PC-3 (cell line): ENCODE measurements at regions not wholly inside any gene's neighbourhood (a gene's known extent, or its start where the extent isn't known, plus 50 kb on each side); places are given as distances from the start of the nearest gene placed in this dataset.

Experiments used
- ATAC-seq: fragments of 200-7000 bp; cut with Tn5 transposase; 2 replicates; pipeline ENCODE4 v1.9.1; 2020; ENCODE audit warnings: mild to moderate bottlenecking, moderate library complexity
- BruUV-seq: library from RNA; stranded (reverse); fragments of 400-500 nt; replicated peaks from 2 replicates; lab custom pipeline; 2021; lab: Mats Ljungman, UMichigan
- CTCF ChIA-PET: fragments of 300-600 bp; sonication (Branson Sonifier 250); formaldehyde crosslinking; loops from one replicate; lab custom pipeline; 2022; ENCODE audit warnings: antibody characterized with exemption; lab: Charles Lee
- POLR2A ChIA-PET: fragments of 300-600 bp; sonication (Branson Sonifier 250); formaldehyde crosslinking; loops from one replicate; lab custom pipeline; 2022; ENCODE audit warnings: antibody characterized with exemption; ENCODE audit not compliant: unreplicated experiment; lab: Charles Lee
- DNase-seq: peaks from one replicate; pipeline ENCODE4 v3.0.0-alpha.2; 2015
- H2AFZ ChIP-seq: fragments of 300-600 bp; sonication (generic); 2 replicates; pipeline ENCODE4 v1.6.0; 2016; ENCODE audit warnings: antibody characterized with exemption, low read length
- H3F3A ChIP-seq: fragments of 300-600 bp; sonication (generic); one replicate; pipeline ENCODE4 v1.6.0; 2017; ENCODE audit warnings: antibody characterized with exemption, low read length, control low read depth, mild to moderate bottlenecking; ENCODE audit not compliant: unreplicated experiment
- H3K27ac ChIP-seq: fragments of 300-600 bp; sonication (generic); 2 replicates; pipeline ENCODE4 v1.5.1; 2016; ENCODE audit warnings: mild to moderate bottlenecking, low read length
- H3K27me3 ChIP-seq: fragments of 300-600 bp; sonication (generic); 2 replicates; pipeline ENCODE4 v1.6.1; 2016; ENCODE audit warnings: low read length, mixed read lengths
- H3K36me3 ChIP-seq: fragments of 300-600 bp; sonication (generic); 2 replicates; pipeline ENCODE4 v1.6.1; 2016; ENCODE audit warnings: low read depth, mixed run types, low read length, mixed read lengths
- H3K4me1 ChIP-seq: fragments of 300-600 bp; sonication (generic); 2 replicates; pipeline ENCODE4 v1.5.1; 2016; ENCODE audit warnings: low read length; ENCODE audit not compliant: insufficient read depth
- H3K4me2 ChIP-seq: fragments of 300-600 bp; sonication (generic); 2 replicates; pipeline ENCODE4 v1.6.0; 2016; ENCODE audit warnings: low read length
- H3K4me3 ChIP-seq: fragments of 300-600 bp; sonication (generic); 2 replicates; pipeline ENCODE4 v1.5.1; 2016; ENCODE audit warnings: mild to moderate bottlenecking, low read length, mixed read lengths
- H3K79me2 ChIP-seq: fragments of 300-600 bp; sonication (generic); 2 replicates; pipeline ENCODE4 v1.6.1; 2017; ENCODE audit warnings: low read length, mixed read lengths
- H3K9ac ChIP-seq: fragments of 300-600 bp; sonication (generic); 2 replicates; pipeline ENCODE4 v1.6.0; 2016; ENCODE audit warnings: mild to moderate bottlenecking, low read length
- H3K9me2 ChIP-seq: fragments of 300-600 bp; sonication (generic); replicated peaks from 2 replicates; pipeline ENCODE4 v1.6.1; 2016; ENCODE audit warnings: mixed run types, low read length, mixed read lengths
- H3K9me3 ChIP-seq: fragments of 300-600 bp; sonication (generic); 2 replicates; pipeline ENCODE4 v1.6.1; 2016; ENCODE audit warnings: low read length, mixed read lengths
- H4K20me1 ChIP-seq: fragments of 300-600 bp; sonication (generic); 2 replicates; pipeline ENCODE4 v1.6.1; 2016; ENCODE audit warnings: low read length, mixed read lengths
- CTCF ChIP-seq: fragments of 300-600 bp; sonication (generic); conservative IDR thresholded peaks from 2 replicates; pipeline ENCODE4 v1.5.1; 2017; ENCODE audit warnings: antibody characterized with exemption, low read depth, mild to moderate bottlenecking, low read length
- EZH2 ChIP-seq: fragments of 300-600 bp; sonication (generic); IDR thresholded peaks from one replicate; pipeline ENCODE4 v1.6.1; 2017; ENCODE audit warnings: antibody characterized with exemption, mild to moderate bottlenecking, low read length; ENCODE audit not compliant: unreplicated experiment
- EZH2phosphoT487 ChIP-seq: fragments of 300-600 bp; sonication (generic); IDR thresholded peaks from 2 replicates; pipeline ENCODE4 v1.6.1; 2018; ENCODE audit warnings: mild to moderate bottlenecking, antibody characterized with exemption, low read length, borderline replicate concordance
- intact Hi-C: fragments of 100-400 bp; cut with micrococcal nuclease; formaldehyde crosslinking; loops from 2 replicates; pipeline ENCODE4 v1.9.0; 2023

GRCh38 chr16:47774661-47775060 is 313.5 kb downstream of the PHKB start:
- Histone ChIP-seq H3K27ac (no peak overlapping the region), H4K20me1 (no peaks in the 10 kb centered on the region), H3K4me2 (peak overlapping the region; percentile 66), H3K9ac (no peak overlapping the region), H2AFZ (peak overlapping the region; percentile 79), H3K4me1 (peaks cover 37% of the 10 kb centered on the region), H3K9me3 (no peaks in the 10 kb centered on the region), H3K36me3 (no peaks in the 10 kb centered on the region), H3K9me2 (no peaks in the 10 kb centered on the region), H3K79me2 (no peaks in the 10 kb centered on the region), H3K27me3 (no peaks in the 10 kb centered on the region), H3F3A (no peaks in the 10 kb centered on the region), H3K4me3 (no peak overlapping the region)
- ATAC-seq = peak; percentile 50
- intact Hi-C loops = no loop called here
- peak; percentile 78 for DNase-seq
- BruUV-seq = no TSS peak
- TF ChIP-seq EZH2 (no peak), EZH2phosphoT487 (no peak), CTCF (no peak; the same call in 1 of the 2 replicates)
- ChIA-PET POLR2A (interaction anchor here (0.7 kb wide), 1 partner anchor 592 kb away, joined by 3 read pairs; no protein-coding TSS in a partner anchor), CTCF (no interaction called here)

DNA sequence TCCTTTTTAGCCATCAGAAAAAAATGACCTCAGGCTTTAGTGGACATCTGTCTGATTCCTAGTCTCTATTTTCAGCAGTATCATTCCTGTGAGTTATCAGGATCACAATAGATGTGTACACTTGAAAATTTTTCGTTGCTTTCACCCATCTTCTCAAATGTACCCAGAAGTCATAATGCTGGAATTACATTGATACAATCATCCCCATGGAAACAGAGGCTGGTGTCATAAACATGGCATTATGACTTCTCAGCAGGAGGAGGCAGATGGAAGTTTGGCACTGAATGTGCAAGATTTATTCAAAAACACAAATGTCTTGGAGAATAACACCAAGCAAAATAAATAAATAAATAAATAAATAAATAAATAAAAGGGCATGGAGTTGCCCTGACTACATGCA is 292.5 kb downstream of the PHKB start:
- no TSS peak for BruUV-seq
- no peaks in the 10 kb centered on the region for H3F3A ChIP-seq
- ChIA-PET POLR2A (no interaction called here), CTCF (no interaction called here)
- no peak for TF ChIP-seq EZH2phosphoT487
- TF ChIP-seq EZH2 = no peak
- TF ChIP-seq CTCF = no peak
- ATAC-seq = no peak
- no peak overlapping the region for H2AFZ ChIP-seq
- no peaks in the 10 kb centered on the region for H3K4me1 ChIP-seq
- no peaks in the 10 kb centered on the region for H3K9me3 ChIP-seq
- no peak overlapping the region for H3K4me2 ChIP-seq
- no peaks in the 10 kb centered on the region for H3K79me2 ChIP-seq
- intact Hi-C loops = no loop called here
- DNase-seq = no peak
- H3K36me3 ChIP-seq = no peaks in the 10 kb centered on the region
- H3K9me2 ChIP-seq = no peaks in the 10 kb centered on the region
- H3K9ac ChIP-seq = no peak overlapping the region
- no peaks in the 10 kb centered on the region for H3K27me3 ChIP-seq
- no peaks in the 10 kb centered on the region for H4K20me1 ChIP-seq
- no peak overlapping the region for H3K27ac ChIP-seq
- H3K4me3 ChIP-seq = no peak overlapping the region
